Lower lobe of right lung (tissue), 2 donors: ENCODE measurements at regions not wholly inside any gene's neighbourhood (a gene's known extent, or its start where the extent isn't known, plus 50 kb on each side); places are given as distances from the start of the nearest gene placed in this dataset.

Experiments
- ATAC-seq, 2 donors: fragments of 200-7000 bp; cut with Tn5 transposase; one replicate each; pipeline ENCODE4 v1.9.1; 2020 to 2022; ENCODE audit warnings: mild to moderate bottlenecking in 2 of 2, moderate library complexity in 2 of 2
- DNase-seq: peaks from one replicate; pipeline ENCODE4 v3.0.0-alpha.2; 2020
- H3K27ac ChIP-seq: fragments of 200-600 bp; one replicate; pipeline ENCODE4 v1.8.0; 2022
- H3K27me3 ChIP-seq: fragments of 200-600 bp; one replicate; pipeline ENCODE4 v1.8.0; 2022; ENCODE audit warnings: low read depth
- H3K36me3 ChIP-seq: fragments of 200-600 bp; one replicate; pipeline ENCODE4 v1.8.0; 2022; ENCODE audit warnings: mild to moderate bottlenecking
- H3K4me1 ChIP-seq: fragments of 200-600 bp; one replicate; pipeline ENCODE4 v1.8.0; 2022
- H3K4me3 ChIP-seq: fragments of 200-600 bp; one replicate; pipeline ENCODE4 v1.8.0; 2022; ENCODE audit warnings: mild to moderate bottlenecking
- H3K9me3 ChIP-seq: fragments of 200-600 bp; one replicate; pipeline ENCODE4 v1.8.0; 2022
- intact Hi-C: fragments of 100-400 bp; cut with DNase I; formaldehyde crosslinking; loops from one replicate; pipeline ENCODE4 v1.11.0; 2022
- TF ChIP-seq, protein P1 (sequence below): fragments of 200-600 bp; IDR thresholded peaks from one replicate; pipeline ENCODE4 v1.8.0; 2022; ENCODE audit warnings: antibody characterized with exemption, mild to moderate bottlenecking
- donor health status: DM: no; HTN: yes; CAD: no; lungs with severe emphysema.

DNA sequence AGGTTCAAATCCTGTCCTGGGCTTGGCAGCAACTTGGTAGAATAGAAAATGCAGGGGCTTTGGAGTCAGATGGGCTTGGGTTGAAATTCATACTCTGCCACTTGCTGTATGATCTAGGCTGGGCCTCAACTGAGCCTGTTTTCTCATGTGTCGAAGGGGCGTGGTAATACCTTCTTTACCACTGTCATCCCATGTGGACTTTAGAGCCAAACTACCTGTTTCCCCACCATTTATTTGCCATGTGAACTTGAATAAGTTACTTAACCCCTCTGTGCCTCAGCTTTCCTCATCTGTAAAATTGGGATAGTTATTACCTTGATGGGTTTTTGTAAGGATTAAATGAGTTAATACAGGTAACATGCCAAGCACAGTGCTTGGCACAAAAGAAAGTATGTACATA lies 106.0 kb downstream of the COPRS start:
- ATAC-seq (no peak), DNase-seq (no peak)
- Histone ChIP-seq H3K9me3 (no peaks in the 10 kb centered on the region), H3K36me3 (no peaks in the 10 kb centered on the region), H3K27ac (no peak overlapping the region), H3K4me3 (no peak overlapping the region), H3K4me1 (no peaks in the 10 kb centered on the region), H3K27me3 (no peaks in the 10 kb centered on the region)
- intact Hi-C loops, result no loop called here
- TF ChIP-seq, protein P1, sequence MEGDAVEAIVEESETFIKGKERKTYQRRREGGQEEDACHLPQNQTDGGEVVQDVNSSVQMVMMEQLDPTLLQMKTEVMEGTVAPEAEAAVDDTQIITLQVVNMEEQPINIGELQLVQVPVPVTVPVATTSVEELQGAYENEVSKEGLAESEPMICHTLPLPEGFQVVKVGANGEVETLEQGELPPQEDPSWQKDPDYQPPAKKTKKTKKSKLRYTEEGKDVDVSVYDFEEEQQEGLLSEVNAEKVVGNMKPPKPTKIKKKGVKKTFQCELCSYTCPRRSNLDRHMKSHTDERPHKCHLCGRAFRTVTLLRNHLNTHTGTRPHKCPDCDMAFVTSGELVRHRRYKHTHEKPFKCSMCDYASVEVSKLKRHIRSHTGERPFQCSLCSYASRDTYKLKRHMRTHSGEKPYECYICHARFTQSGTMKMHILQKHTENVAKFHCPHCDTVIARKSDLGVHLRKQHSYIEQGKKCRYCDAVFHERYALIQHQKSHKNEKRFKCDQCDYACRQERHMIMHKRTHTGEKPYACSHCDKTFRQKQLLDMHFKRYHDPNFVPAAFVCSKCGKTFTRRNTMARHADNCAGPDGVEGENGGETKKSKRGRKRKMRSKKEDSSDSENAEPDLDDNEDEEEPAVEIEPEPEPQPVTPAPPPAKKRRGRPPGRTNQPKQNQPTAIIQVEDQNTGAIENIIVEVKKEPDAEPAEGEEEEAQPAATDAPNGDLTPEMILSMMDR, result no peak

DNA sequence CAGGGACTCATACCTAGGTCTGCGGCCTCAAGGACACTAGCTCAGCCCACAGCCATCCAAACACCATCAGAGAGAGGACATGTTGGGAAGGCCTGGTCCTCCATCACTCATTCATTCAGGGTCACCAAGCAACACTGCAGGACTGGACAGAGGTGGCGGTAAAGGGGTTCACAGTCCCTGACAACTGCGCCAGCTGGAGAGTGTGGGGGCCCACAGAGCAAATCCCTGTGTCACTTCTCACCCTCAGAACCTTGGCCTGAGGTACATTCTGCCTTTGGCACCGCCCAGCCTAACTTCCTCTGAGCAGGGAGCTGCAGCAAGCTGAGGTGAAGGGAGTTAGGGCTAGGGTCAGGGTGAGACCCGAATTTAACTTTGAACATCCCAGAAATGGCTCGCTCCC lies 106.5 kb downstream of the COPRS start:
- DNase-seq (no peak), ATAC-seq (no peak)
- TF ChIP-seq, protein P1, result no peak
- intact Hi-C loops, result no loop called here
- no peak overlapping the region for H3K4me3 ChIP-seq
- no peaks in the 10 kb centered on the region for H3K4me1 ChIP-seq
- H3K36me3 ChIP-seq, result no peaks in the 10 kb centered on the region
- H3K27ac ChIP-seq, result no peak overlapping the region
- no peaks in the 10 kb centered on the region for H3K27me3 ChIP-seq
- no peaks in the 10 kb centered on the region for H3K9me3 ChIP-seq

DNA sequence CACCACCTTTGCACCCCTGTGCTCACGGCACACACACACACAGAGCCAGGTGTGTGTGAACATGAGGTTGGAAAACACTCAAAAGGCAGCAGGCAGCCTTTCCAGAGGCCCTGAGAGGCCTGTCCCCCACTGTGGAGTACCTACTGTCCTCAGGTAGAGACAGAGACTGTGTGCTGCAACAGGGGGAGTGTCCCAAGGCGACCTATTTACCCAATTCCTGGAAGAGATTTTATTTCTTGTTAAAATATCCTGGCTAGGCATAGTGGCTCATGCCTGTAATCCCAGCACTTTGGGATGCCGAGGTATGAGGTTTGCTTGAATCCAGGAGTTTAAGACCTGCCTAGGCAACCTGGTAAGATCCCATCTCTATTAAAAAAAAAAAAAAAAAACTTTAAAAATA lies 108.5 kb downstream of the COPRS start:
- DNase-seq (no peak), ATAC-seq (no peak)
- intact Hi-C loops, result no loop called here
- Histone ChIP-seq H3K4me1 (peaks cover 6% of the 10 kb centered on the region), H3K9me3 (no peaks in the 10 kb centered on the region), H3K36me3 (no peaks in the 10 kb centered on the region), H3K4me3 (no peak overlapping the region), H3K27ac (no peak overlapping the region), H3K27me3 (no peaks in the 10 kb centered on the region)
- TF ChIP-seq, protein P1, result no peak

DNA sequence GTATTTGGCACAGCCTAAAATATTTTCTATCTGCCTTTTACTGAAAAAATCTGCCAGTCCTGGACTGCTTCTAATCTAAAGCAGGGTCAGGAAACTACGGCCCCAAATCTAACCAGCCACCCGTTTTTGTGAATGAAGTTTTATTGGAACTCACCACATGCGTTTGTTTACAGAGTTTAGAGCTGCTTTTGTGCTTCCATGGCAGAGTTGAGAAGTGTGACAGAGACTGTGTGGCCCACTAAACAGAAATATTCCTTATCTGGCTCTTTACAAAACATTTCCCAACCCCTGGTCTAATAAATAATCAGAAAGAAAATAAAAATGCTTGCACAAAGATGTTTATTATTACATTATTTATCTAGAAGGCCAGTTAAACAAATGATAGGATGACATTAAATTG lies 110.2 kb downstream of the COPRS start:
- H3K27ac ChIP-seq, result no peak overlapping the region
- ATAC-seq (no peak), DNase-seq (no peak)
- peaks cover 11% of the 10 kb centered on the region for H3K4me1 ChIP-seq
- no peaks in the 10 kb centered on the region for H3K27me3 ChIP-seq
- TF ChIP-seq, protein P1, result no peak
- no peak overlapping the region for H3K4me3 ChIP-seq
- no peaks in the 10 kb centered on the region for H3K9me3 ChIP-seq
- H3K36me3 ChIP-seq, result no peaks in the 10 kb centered on the region
- intact Hi-C loops, result no loop called here

DNA sequence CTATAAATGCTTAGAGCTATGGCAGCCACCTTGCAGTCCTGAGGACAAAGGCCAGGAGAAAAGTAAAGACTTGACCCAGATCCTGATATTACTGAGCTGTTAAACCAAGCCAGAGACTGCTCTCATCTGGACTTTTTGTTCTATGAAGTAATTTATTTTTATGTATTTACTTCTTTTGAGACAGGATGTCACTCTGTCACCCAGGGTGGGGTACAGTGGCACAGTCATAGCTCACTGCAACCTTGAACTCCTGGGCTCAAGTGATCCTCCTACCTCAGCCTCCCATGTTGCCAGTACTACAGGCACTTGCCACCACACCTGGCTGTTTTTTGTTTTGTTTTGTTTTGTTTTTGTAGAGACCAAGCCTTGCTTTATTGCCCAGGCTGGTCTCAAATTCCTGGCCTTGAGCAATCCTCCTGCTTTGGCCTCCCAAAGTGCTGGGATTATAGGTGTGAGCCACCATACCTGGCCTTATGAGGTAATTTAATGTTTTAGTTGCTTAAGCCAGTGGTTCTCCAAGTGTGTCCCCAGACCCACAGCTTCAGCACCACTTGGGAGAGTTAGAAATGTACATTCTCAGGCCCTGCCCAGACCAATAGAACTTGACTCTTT lies 112.1 kb downstream of the COPRS start:
- H3K27ac ChIP-seq, result no peak overlapping the region
- intact Hi-C loops, result no loop called here
- no peaks in the 10 kb centered on the region for H3K27me3 ChIP-seq
- H3K9me3 ChIP-seq, result no peaks in the 10 kb centered on the region
- TF ChIP-seq, protein P1, result no peak
- no peaks in the 10 kb centered on the region for H3K36me3 ChIP-seq
- H3K4me3 ChIP-seq, result no peak overlapping the region
- ATAC-seq, result no peak
- peaks cover 11% of the 10 kb centered on the region for H3K4me1 ChIP-seq
- DNase-seq, result no peak
